DMS 273 treated with DMSO at 0.1 percent for 48 hours (cell line): ENCODE measurements at regions not wholly inside any gene's neighbourhood (a gene's known extent, or its start where the extent isn't known, plus 50 kb on each side); places are given as distances from the start of the nearest gene placed in this dataset.

Experiments used
- DNase-seq: peaks from one replicate; lab custom pipeline; 2025; lab: John Stamatoyannopoulos, UW

DNA sequence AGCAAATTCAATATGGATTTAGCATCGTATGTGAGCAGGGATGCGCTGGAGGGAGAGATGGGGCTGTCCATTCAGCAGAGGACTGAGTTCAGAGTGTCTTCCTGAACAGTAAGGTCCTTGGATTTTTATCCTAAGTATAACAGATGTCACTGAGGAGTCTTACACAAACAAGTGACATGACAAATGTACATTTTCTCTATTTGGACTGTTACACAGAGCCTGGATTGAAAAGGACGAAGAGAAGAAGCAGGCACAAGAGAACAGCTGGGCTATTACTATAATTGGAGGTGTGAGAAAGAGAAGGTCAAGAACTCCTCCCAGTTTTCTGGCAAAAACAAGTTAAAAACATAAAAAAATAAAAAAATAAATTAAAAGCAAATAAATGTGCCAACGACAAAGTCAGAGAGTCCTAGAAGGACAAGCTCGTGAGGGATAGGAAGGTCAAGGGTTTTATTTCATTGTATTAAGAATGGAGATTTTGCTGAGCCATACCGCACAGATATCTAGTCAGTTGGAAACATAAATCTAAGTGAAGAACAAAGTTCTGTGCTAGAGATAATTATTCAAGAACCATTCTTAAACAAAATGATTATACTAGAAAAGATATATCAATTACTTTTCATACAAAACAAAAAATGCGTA lies 1186.3 kb downstream of the EFNB2 start:
- DNase-seq, result no peak

- DNase-seq, result no peak
These were observed 1189.2 kb downstream of the EFNB2 start for GRCh38 chr13:105346141-105346775.

GRCh38 chr13:105345730-105346129 lies 1189.7 kb downstream of the EFNB2 start:
- DNase-seq, result no peak

DNA sequence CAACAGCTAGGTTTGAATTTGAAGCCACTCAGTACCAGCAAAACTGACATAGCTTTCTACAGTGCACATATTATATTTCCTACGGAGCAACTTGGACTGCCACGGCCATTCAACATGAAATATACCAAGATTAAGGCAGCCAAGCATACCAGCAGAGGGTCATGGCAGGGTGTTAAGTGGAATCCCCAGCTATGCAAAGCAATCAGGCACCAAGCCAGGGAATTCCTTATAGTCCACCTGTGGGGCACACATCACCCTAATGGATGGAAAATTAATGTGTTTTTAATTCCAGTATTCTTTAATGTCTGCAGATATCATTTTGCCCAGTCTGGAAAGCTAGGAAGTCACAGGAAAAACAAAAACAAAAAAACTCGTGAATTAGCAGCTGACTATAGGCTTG lies 1190.3 kb downstream of the EFNB2 start:
- DNase-seq, result no peak

- no peak for DNase-seq
These were observed 1192.2 kb downstream of the EFNB2 start for GRCh38 chr13:105343134-105343806.

DNA sequence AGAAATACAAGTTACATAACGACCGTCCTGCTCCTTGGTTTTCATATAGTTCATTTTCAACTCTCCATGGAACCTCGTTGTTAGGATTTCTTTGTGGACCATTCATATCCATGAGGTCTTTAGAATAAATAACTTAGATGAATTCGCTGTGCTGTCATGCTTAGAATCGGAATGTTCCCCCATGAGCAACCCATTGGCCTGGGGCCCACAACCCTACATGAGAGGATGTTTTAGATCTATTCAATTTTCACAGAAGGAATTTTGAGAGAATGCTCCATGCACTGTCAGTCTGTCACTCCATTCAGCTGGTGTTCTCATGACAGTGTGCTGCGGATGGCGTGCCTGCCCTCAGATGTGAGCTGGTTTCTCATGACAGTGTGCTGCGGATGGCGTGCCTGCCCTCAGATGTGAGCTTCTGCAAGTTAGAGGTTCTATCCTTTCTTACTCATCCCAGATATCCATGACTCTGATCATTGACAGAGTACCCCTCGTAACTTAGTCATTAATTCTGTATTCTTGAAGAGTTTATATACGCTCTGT lies 1193.1 kb downstream of the EFNB2 start:
- no peak for DNase-seq

DNA sequence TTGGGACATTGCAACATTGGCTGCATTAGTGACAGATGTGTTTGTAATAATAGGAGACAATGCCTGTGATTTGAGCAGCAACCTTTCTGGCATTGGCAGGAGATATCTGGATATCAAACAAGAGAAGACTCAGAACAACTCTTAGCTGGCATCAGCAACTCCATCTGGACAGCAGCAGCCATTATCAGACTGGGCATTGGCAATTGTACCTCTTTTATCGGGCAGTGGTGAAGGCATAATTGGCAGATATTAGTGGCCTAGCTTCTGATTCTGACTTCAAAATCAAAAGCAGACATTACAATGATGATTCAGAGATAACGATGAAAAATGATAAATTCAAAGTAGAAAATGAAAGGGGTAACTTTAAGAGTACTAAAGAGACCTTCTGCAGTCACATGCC lies 1193.7 kb downstream of the EFNB2 start:
- no peak for DNase-seq

GRCh38 chr13:105341256-105341655 lies 1194.2 kb downstream of the EFNB2 start:
- DNase-seq, result no peak

- DNase-seq, result no peak
These were observed 1195.3 kb downstream of the EFNB2 start for GRCh38 chr13:105340061-105340606.

DNA sequence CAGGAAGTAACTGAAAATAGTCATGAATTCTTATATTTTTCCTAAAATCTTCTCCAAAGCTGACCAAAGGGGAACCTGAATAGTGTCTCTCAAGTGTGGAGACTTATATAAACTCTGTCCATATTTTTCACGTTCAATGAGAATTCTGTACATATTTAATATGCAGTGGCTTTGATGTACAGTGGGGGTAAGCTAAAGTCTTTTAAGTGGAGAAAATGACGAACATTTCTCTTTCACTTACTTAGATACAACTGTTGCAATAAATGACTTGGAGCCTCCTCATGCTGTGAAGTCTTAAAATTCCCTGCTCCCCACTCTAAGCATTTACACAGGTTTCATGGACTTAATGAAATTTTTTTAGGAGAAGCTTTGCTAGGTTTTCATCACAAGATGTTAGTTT lies 1196.7 kb downstream of the EFNB2 start:
- DNase-seq, result no peak

DNA sequence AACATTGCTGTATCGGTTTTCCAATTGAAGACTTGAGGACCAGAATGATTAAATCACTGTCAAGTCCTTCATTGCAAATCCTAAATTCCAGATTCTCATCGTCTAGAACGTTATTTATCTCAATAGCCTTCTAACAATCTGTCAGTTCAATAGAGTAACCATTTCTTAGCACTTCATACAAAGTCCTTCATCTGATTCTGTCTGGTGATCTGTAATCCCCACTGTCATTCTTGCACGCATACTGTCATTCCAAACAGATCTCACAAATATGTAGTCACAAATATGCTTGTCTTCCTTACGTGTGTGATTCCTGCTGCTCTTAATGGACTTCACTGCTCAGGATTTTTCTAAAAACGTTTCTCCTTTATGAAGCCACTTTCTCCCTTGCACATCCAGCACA lies 1197.5 kb downstream of the EFNB2 start:
- no peak for DNase-seq

DNA sequence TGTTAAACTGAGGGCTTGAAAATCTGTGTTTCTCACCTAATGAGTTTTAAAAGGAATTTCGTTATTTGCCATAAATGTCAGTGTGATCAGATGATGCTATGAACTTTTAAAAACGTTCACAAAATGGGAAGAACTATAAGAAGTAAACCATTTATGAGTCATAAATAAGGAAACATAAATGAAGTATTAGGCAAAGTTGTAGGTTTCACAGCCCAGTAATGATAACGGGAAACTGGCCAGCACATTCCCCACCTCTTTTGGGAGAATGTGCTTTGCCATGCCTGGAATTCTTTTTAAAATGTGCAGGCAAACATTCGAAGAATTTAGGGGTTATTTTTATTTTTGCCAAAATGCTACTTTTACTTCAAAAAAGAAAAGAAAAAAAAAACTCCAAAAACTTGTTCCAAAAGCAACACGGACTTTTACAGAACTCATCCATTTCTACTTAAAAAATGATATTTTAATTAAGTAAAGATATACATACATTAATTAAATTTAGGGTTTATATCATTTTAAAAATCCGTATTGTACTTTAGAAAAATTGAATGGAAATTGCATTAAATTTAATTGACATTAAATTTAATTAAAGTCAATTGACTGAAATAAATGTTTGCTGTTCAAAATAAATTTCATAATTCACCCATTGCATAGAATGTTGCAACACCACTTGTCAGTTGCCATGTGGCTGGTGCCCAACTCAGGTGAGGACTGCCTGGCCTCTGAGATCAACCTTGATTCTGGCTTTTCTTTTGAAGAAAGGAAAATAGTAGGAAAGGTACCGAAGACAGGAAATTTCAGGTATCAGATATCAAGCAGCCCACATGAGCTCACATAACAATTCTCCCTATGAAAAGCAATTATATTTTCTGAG lies 1198.5 kb downstream of the EFNB2 start:
- no peak for DNase-seq

GRCh38 chr13:105334211-105334610 lies 1201.3 kb downstream of the EFNB2 start:
- no peak for DNase-seq

DNA sequence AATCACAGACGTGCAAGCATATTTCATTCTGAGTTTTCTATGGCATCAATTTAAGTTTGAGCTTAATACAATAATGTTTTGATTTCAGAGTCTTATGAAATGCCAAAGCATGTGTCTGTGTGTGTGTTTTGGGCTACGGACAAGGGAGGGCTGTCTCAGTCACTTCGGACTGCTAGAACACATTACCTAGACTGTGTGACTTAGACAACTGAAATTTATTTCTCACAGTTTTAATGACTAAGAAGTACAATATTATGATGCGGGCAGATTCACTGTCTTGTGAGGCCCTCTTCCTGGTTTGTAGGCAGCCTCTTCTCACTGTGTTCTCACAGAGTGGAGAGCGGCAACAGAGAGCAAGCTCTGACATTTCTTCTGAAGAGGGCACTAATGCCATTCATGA lies 1202.0 kb downstream of the EFNB2 start:
- DNase-seq, result no peak

GRCh38 chr13:105329359-105329758 lies 1206.1 kb downstream of the EFNB2 start:
- no peak for DNase-seq

DNA sequence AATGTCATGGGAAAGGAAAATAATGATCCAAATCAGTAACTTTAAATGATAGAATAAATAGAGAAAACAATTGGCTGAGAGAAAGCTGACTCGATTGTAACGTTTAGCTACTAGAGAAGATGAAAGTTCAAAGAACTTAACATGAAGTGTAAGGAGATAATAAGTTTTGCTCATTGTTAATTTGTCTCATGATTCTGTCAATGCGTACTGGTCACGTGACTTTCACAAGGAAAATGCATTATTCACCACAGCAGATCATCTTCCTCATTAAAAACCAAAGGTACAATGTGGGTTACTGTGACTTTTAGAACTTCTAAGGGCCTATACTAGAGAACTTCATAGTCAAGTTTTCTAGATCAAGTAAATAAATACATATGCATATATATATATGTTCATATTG lies 1207.2 kb downstream of the EFNB2 start:
- no peak for DNase-seq

DNA sequence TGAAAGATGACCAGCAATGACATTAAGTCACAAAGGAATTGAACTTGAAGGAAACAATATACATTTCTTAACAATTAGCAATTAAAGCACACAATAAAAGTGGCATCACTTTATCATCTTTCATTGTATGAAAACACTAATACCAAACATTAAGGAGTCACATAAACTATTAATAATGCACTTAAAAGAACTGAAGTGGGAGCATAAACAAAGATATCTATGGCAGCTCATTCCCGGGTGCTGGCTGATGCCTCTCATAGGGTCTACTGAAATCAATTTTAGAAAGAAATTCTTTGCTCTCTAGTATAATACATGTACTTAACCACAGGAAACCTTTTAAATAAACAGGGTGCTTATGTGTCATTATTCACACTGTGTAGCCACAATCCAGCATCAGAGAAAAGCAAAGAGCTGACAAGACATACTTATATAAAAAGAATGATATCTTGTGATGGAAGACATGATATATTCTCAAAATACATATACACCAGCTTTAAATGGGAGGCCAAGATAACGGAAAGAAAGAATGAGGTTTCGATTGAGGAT lies 1207.8 kb downstream of the EFNB2 start:
- no peak for DNase-seq

- no peak for DNase-seq
These were observed 1215.6 kb downstream of the EFNB2 start for GRCh38 chr13:105319875-105320274.

- no peak for DNase-seq
These were observed 1218.7 kb downstream of the EFNB2 start for GRCh38 chr13:105316731-105317130.

GRCh38 chr13:105312906-105313305 lies 1222.6 kb downstream of the EFNB2 start:
- no peak for DNase-seq

DNA sequence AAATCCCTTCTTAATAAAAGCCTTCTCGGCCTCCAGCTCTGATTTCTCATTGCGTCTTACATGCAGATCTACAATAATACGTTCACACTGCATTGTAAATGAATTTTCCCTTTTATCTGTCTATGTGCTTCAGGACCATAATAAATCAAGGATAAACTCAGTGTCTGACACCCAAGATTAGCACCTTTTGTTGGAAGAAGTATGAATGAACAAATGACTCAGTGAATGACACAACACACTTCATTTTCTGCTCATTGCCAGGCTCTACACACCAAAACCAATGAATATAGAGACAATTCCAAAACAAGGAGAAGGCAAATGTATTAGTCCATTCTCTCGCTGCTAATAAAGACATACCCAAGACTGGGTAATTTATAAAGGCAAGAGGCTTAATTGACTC lies 1224.4 kb downstream of the EFNB2 start:
- DNase-seq, result no peak

DNA sequence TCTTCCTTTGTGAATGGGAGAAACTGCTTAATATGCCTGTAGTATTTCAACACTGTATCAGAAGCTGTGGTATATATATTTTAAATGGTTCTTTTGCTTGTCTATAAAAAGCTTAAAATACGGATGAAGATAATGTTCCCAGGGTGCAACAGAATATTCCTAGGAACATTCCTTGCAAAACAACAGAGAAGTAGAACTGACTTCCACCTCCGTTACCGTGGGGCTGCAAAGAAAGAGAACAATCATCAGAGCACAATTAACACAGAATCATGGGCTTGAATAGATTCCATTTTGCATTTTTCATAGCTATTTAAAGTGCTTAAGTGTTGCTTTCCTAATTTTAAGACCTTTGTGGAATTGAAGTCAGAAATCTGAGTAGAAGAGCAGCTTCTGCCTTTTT lies 1227.7 kb downstream of the EFNB2 start:
- no peak for DNase-seq
